LHCN-M2 (cell line): ENCODE measurements at regions not wholly inside any gene's neighbourhood (a gene's known extent, or its start where the extent isn't known, plus 50 kb on each side); places are given as distances from the start of the nearest gene placed in this dataset.

ENCODE experiments used
- DNase-seq: peaks from one replicate; pipeline ENCODE4 v3.0.0-alpha.2; 2012; ENCODE audit warnings: low read depth

GRCh38 chr15:36502509-36502908 is 76.9 kb upstream of the CDIN1 start:
- DNase-seq, result no peak

DNA sequence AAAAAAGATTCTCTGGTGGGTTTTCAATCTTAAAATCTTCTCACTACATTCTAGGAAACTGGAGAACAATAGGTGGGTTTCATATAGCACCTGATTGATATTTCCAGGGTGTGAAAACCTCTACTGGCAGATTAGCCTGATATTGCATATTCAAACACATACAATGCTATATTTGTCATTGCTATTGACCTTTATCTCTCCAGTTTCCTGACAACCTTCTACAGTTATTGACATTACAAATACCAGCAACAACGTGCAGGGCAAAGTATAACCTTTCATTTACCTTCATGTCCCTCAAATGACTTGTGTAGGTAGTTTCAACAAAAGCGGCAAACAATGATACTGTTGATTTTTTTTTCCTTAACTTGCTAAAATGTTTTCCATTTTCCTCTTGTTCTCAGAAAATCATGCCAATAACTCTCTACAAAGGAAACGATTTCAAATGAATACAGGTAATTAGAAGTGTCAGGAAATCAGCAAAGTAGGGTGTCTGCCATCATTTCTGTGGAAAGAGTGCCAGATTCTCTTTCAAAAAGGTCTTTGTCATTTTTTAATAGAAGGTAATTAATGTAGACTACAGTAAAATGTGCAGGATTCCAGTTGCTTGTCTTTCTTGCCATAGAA is 72.6 kb upstream of the CDIN1 start:
- DNase-seq, result no peak

- no peak for DNase-seq
Measured at GRCh38 chr15:36507458-36507857, 72.0 kb upstream of the CDIN1 start.

GRCh38 chr15:36511594-36511993 is 67.8 kb upstream of the CDIN1 start:
- no peak for DNase-seq

- no peak for DNase-seq
Measured at GRCh38 chr15:36517758-36518157, 61.7 kb upstream of the CDIN1 start.

DNA sequence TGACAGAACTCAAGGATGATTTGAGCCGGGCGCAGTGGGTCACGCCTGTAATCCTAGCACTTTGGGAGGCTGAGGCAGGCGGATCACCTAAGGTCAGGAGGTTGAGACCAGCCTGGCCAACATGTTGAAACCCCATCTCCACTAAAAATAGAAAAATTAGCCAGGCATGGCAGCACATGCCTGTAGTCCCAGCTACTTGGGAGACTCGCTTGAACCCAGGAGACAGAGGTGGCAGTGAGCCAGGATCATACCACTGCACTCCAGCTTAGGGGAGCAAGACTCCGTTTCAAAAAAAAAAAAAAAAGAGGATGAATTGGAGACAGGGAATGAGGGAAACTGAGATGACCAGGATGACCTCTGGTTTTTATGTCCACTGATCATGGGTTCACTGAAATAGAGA is 60.4 kb upstream of the CDIN1 start:
- no peak for DNase-seq

GRCh38 chr15:36525430-36525829 is 54.0 kb upstream of the CDIN1 start:
- no peak for DNase-seq

DNA sequence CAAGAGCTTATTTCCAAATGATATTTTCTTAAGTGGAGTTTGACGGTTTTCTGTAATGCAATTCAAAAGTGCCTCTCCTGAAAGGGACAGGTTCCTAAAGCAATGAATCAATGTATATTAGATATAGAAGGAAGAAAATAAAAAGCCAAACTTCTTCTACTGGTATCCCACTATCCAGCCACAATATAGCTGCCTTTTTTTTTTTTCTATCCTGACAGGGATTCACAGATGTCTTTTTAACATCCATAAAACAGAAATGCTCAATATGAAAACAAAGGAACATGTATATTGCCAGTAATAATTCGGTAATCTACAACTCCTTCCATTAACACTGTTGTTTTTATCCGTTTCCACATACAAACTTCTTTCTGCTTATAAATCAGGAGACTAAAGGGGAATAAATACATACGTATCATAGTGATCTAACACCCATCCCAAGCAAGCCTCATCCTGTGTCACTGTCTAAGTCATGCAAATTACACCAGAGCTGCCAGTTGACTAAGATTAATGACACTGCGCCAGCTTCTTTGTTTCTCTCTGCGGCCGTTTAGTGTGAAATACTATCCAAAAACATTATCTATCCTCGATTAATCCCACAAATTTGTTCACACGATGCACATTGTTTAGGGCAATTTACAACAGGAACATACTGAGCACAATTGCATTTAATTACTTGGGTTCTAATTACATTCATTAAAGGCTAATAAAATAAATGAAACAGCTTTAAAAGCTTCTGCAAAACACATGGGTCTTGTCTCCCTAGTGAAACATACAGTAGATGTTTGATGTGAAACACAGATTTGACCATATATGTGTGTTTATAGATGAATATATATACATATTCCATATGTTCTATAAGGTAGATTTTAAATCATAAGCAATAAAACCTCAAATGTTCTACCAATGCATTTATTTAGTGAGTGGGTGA is 51.9 kb upstream of the CDIN1 start:
- peak; percentile 12 for DNase-seq

DNA sequence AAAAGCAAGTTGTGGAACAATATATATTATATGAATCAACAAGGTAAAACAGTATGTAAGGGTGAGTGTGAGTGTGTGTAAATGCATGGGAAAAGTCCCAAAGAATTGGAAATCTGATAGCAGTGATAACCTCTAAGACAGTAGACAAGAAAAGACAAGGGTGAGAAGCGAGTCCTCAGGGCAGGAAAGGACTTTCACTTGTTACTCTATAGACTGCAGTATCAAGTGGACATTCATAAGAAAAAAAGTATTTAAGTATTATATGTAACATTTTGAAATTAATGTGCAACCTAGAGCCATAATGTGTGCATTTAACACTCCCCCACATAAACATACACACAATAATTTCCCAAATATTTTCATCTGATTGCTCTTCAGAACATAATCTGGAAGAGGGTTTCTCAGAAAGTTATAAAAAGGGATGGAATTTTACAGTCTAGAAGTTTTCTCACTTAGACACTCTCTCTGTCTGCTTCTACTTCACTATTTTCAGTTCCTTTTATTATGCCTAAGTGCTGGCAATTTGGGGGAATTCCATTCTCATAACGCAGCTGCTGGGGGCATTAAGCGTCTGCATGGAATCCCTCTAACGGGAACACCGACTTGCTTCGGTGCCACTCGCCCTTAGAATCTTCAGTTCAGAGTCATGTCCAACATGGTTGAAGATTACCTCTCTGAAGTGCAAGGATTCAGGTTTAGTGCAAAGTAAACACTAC is 50.0 kb upstream of the CDIN1 start:
- no peak for DNase-seq
